Heart left ventricle (tissue), 13 donors: ENCODE measurements at regions not wholly inside any gene's neighbourhood (a gene's known extent, or its start where the extent isn't known, plus 50 kb on each side); places are given as distances from the start of the nearest gene placed in this dataset.

Source experiments
- CTCF ChIP-seq, 12 donors: fragments of 200-600 bp; sonication (generic) in 4 of 12; IDR thresholded peaks; one replicate each; pipeline versions ENCODE4 v1.5.0 to v1.8.0; 2018 to 2022; ENCODE audit warnings: antibody characterized with exemption in 12 of 12, mild to moderate bottlenecking in 5 of 12
- POLR2A ChIP-seq, 2 donors: fragments of 450-650 bp; IDR thresholded peaks; one replicate each; pipeline ENCODE4 v1.6.1; 2017; ENCODE audit warnings: antibody characterized with exemption in 2 of 2, mild to moderate bottlenecking in 2 of 2, moderate library complexity in 2 of 2
- donor health status: ischemic (EF 13 %, LVEDD 7.1; RV severe dilation, severe dysfunction).
- donor health status: DM: no; HTN: yes; CAD: no.
- donor health status: DM: no; HTN: no; CAD: no.
- donor health status: ischemic (EF 25% LVEDD 6.9; RV normal size, moderate dysfunction).
- donor health status: ischemic (EF 25% LVEDD 5.7; RV mildly dilated, moderate dysfunction).
- donor health status: ischemic (EF 35%, LVEDD 5.7; RV mildly dilated, moderate dysfunction).
- donor health status: nonischemic (EF 11% LVEDD 7.7; RV severe dilation, severe dysfunction).
- donor health status: DM: yes; HTN: yes; CAD: no.
- donor health status: PGD.
- donor health status: ischemic (EF 29% LVEDD 5.4; RV normal size, mild dysfunction).
- donor health status: nonischemic (EF 23%, LVEDD 6.1; RV moderate dilation, normal function).

GRCh38 chr4:4914059-4914820, 54.8 kb downstream of the MSX1 start:
- no peak for TF ChIP-seq CTCF (IDR thresholded peaks at IDR 0.05)
- no peak for TF ChIP-seq POLR2A (IDR thresholded peaks at IDR 0.05)
